Activated B cell treated with CpG ODN at 0.5 μM for 24 hours (primary cell): ENCODE measurements at regions not wholly inside any gene's neighbourhood (a gene's known extent, or its start where the extent isn't known, plus 50 kb on each side); places are given as distances from the start of the nearest gene placed in this dataset.
"Not testable (repeated sequence)": the region's sequence is repeated elsewhere in the genome, so short reads cannot be mapped to it uniquely, and the experiment has no call there.

ENCODE experiments used
- ATAC-seq: fragments of 200-7000 bp; cut with Tn5 transposase; one replicate; pipeline ENCODE4 v1.10.0; 2021; ENCODE audit warnings: low read depth, mild to moderate bottlenecking, moderate library complexity
- CTCF ChIA-PET: fragments of 350-600 bp; sonication (Branson Sonifier 250); formaldehyde crosslinking; loops from one replicate; lab custom pipeline; 2021; ENCODE audit warnings: antibody characterized with exemption; lab: Charles Lee
- POLR2A ChIA-PET: fragments of 350-600 bp; sonication (Branson Sonifier 250); formaldehyde crosslinking; loops from one replicate; lab custom pipeline; 2021; ENCODE audit warnings: antibody characterized with exemption; lab: Charles Lee
- DNase-seq: peaks from one replicate; pipeline ENCODE4 v3.0.0; 2022
- H3K27ac Mint-ChIP-seq: one replicate; pipeline ENCODE4 v1.8.0; 2020; ENCODE audit warnings: mixed read lengths
- H3K27me3 Mint-ChIP-seq: one replicate; pipeline ENCODE4 v1.8.0; 2021; ENCODE audit warnings: mixed read lengths
- H3K36me3 Mint-ChIP-seq: one replicate; pipeline ENCODE4 v1.8.0; 2021; ENCODE audit warnings: low read depth, mixed read lengths
- H3K4me1 Mint-ChIP-seq: one replicate; pipeline ENCODE4 v1.8.0; 2021; ENCODE audit warnings: mixed read lengths
- H3K4me3 Mint-ChIP-seq: one replicate; pipeline ENCODE4 v1.8.0; 2020; ENCODE audit warnings: mild to moderate bottlenecking, mixed read lengths
- H3K9me3 Mint-ChIP-seq: one replicate; pipeline ENCODE4 v1.8.0; 2020; ENCODE audit warnings: mixed read lengths
- intact Hi-C: fragments of 100-400 bp; cut with micrococcal nuclease; formaldehyde crosslinking; loops from one replicate; pipeline ENCODE4 v1.15.1; 2024
- TF ChIP-seq, protein P1 (sequence below): fragments of 200-600 bp; IDR thresholded peaks from one replicate; pipeline ENCODE4 v1.8.0; 2022; ENCODE audit warnings: antibody characterized with exemption, mild to moderate bottlenecking

DNA sequence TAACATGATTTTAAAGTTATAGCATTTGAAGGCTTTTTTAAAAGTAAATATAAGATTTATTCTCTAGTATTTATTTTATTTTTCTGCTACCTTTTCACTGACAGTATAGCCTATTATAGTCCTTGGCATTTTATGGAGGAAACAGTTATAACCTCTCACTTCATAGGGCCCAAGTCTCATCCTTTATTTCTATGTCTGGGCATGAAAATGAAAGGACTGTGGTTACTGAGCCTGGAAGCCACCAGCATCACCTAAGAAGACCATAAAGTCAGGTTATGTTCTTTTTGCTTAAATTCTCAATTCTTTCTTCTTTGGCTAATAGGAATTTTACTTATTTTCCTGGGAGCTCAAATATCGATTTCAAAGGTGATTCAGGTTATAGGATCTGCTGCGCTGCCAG, 494.7 kb upstream of the TECRL start:
- Mint-ChIP-seq H3K36me3 (no peaks in the 10 kb centered on the region), H3K4me1 (no peaks in the 10 kb centered on the region), H3K9me3 (peaks cover 2% of the 10 kb centered on the region), H3K27me3 (no peaks in the 10 kb centered on the region), H3K4me3 (no peak overlapping the region), H3K27ac (no peak overlapping the region)
- TF ChIP-seq, protein P1, sequence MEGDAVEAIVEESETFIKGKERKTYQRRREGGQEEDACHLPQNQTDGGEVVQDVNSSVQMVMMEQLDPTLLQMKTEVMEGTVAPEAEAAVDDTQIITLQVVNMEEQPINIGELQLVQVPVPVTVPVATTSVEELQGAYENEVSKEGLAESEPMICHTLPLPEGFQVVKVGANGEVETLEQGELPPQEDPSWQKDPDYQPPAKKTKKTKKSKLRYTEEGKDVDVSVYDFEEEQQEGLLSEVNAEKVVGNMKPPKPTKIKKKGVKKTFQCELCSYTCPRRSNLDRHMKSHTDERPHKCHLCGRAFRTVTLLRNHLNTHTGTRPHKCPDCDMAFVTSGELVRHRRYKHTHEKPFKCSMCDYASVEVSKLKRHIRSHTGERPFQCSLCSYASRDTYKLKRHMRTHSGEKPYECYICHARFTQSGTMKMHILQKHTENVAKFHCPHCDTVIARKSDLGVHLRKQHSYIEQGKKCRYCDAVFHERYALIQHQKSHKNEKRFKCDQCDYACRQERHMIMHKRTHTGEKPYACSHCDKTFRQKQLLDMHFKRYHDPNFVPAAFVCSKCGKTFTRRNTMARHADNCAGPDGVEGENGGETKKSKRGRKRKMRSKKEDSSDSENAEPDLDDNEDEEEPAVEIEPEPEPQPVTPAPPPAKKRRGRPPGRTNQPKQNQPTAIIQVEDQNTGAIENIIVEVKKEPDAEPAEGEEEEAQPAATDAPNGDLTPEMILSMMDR, result no peak
- intact Hi-C loops, result no loop called here
- DNase-seq (no peak), ATAC-seq (no peak)
- POLR2A ChIA-PET, result no interaction called here
- CTCF ChIA-PET, result no interaction called here

DNA sequence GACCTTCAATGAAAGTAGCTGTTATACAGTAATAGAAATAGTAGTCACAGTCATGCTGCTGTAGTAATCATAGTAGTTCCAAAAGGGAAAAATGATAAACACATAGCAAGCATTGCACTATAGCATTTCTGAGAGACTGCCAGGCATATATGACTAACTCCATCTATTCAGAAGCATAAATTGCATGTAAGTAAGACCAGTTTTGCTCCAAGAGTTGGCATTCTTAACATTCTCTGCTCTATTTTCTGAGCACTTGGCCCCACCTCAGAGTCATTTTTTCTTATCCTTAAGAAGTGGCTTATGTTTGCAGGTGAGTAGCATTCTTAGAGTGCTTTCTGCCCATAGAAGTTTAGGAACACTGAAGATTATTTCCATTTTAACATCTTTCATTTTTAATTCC, 490.3 kb upstream of the TECRL start:
- ATAC-seq, result no peak
- ChIA-PET CTCF (no interaction called here), POLR2A (no interaction called here)
- TF ChIP-seq, protein P1, result no peak
- Mint-ChIP-seq H3K36me3 (no peaks in the 10 kb centered on the region), H3K27ac (no peak overlapping the region), H3K9me3 (no peaks in the 10 kb centered on the region), H3K27me3 (no peaks in the 10 kb centered on the region), H3K4me3 (no peak overlapping the region), H3K4me1 (no peaks in the 10 kb centered on the region)
- intact Hi-C loops, result no loop called here
- DNase-seq, result no peak

GRCh38 chr4:64899030-64899429, 489.8 kb upstream of the TECRL start:
- H3K36me3 Mint-ChIP-seq, intact Hi-C loops, DNase-seq, H3K4me3 Mint-ChIP-seq, ATAC-seq, H3K9me3 Mint-ChIP-seq, H3K27me3 Mint-ChIP-seq, POLR2A ChIA-PET, H3K27ac Mint-ChIP-seq, H3K4me1 Mint-ChIP-seq, CTCF ChIA-PET: not testable (repeated sequence)

GRCh38 chr4:64897683-64898082, 488.4 kb upstream of the TECRL start:
- intact Hi-C loops, result no loop called here
- no peaks in the 10 kb centered on the region for H3K27me3 Mint-ChIP-seq
- H3K27ac Mint-ChIP-seq, result no peak overlapping the region
- H3K36me3 Mint-ChIP-seq, result no peaks in the 10 kb centered on the region
- H3K4me1 Mint-ChIP-seq, result no peaks in the 10 kb centered on the region
- ATAC-seq (no peak), DNase-seq (no peak)
- TF ChIP-seq, protein P1, result no peak
- ChIA-PET POLR2A (no interaction called here), CTCF (no interaction called here)
- H3K9me3 Mint-ChIP-seq, result no peaks in the 10 kb centered on the region
- H3K4me3 Mint-ChIP-seq, result no peak overlapping the region

GRCh38 chr4:64895031-64895430, 485.8 kb upstream of the TECRL start:
- H3K36me3 Mint-ChIP-seq, result no peaks in the 10 kb centered on the region
- TF ChIP-seq, protein P1, result no peak
- no peaks in the 10 kb centered on the region for H3K4me1 Mint-ChIP-seq
- no peaks in the 10 kb centered on the region for H3K27me3 Mint-ChIP-seq
- DNase-seq (no peak), ATAC-seq (no peak)
- CTCF ChIA-PET, result no interaction called here
- no peak overlapping the region for H3K27ac Mint-ChIP-seq
- intact Hi-C loops, result no loop called here
- H3K9me3 Mint-ChIP-seq, result no peaks in the 10 kb centered on the region
- no peak overlapping the region for H3K4me3 Mint-ChIP-seq
- POLR2A ChIA-PET, result no interaction called here

DNA sequence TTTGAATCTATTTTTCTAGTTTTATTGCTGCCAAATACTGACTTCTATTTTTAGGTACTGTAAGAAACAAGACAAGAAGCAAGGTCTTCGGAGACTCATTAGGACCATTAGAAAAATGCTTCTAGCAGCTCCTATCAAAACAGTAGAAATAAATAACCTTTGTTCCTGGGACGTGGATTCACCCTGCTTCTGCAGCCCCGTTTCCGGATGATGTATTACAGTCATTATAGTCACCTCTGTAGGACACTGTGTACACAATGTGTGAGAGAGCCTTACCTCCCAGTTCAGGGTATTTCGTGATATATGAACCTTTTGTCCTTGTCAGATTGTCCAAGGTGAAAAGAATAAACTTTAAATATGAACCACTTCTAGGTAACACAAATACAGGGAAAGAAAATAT, 484.0 kb upstream of the TECRL start:
- Mint-ChIP-seq H3K4me3 (no peak overlapping the region), H3K36me3 (no peaks in the 10 kb centered on the region), H3K4me1 (no peaks in the 10 kb centered on the region), H3K27me3 (no peaks in the 10 kb centered on the region), H3K27ac (no peak overlapping the region), H3K9me3 (peaks cover 2% of the 10 kb centered on the region)
- ATAC-seq (no peak), DNase-seq (no peak)
- intact Hi-C loops, result no loop called here
- POLR2A ChIA-PET, result no interaction called here
- CTCF ChIA-PET, result no interaction called here
- TF ChIP-seq, protein P1, result no peak
